Stimulated activated CD8-positive, alpha-beta memory T cell treated with anti-CD3 and anti-CD28 coated beads, Interleukin-4, amount 100 ng/mL, for 24 hours (primary cell): ENCODE measurements at regions not wholly inside any gene's neighbourhood (a gene's known extent, or its start where the extent isn't known, plus 50 kb on each side); places are given as distances from the start of the nearest gene placed in this dataset.
"Not testable (repeated sequence)": the region's sequence is repeated elsewhere in the genome, so short reads cannot be mapped to it uniquely, and the experiment has no call there.

Experiments used
- DNase-seq: peaks from one replicate; pipeline ENCODE4 v3.0.0-alpha.2; 2020; ENCODE audit warnings: low read depth

- DNase-seq: no peak
Observed at GRCh38 chr7:4525884-4526283, 156.2 kb upstream of the FOXK1 start.

- DNase-seq: no peak
Observed at GRCh38 chr7:4527988-4528636, 154.0 kb upstream of the FOXK1 start.

- no peak for DNase-seq
Observed at GRCh38 chr7:4531236-4531635, 150.9 kb upstream of the FOXK1 start.

GRCh38 chr7:4533339-4533738 is 148.8 kb upstream of the FOXK1 start:
- DNase-seq: not testable (repeated sequence)

- no peak for DNase-seq
Observed at GRCh38 chr7:4549681-4550080, 132.4 kb upstream of the FOXK1 start.

- DNase-seq: no peak
Observed at GRCh38 chr7:4550117-4550516, 132.0 kb upstream of the FOXK1 start.

GRCh38 chr7:4552985-4553384 is 129.1 kb upstream of the FOXK1 start:
- no peak for DNase-seq

GRCh38 chr7:4556868-4557793 is 125.0 kb upstream of the FOXK1 start:
- no peak for DNase-seq

- no peak for DNase-seq
Observed at GRCh38 chr7:4561795-4562194, 120.3 kb upstream of the FOXK1 start.

- no peak for DNase-seq
Observed at GRCh38 chr7:4566714-4567113, 115.4 kb upstream of the FOXK1 start.

- no peak for DNase-seq
Observed at GRCh38 chr7:4574851-4575250, 107.2 kb upstream of the FOXK1 start.

- DNase-seq: no peak
Observed at GRCh38 chr7:4575254-4575653, 106.8 kb upstream of the FOXK1 start.

- no peak for DNase-seq
Observed at GRCh38 chr7:4602905-4603842, 78.9 kb upstream of the FOXK1 start.

GRCh38 chr7:4603843-4604231 is 78.3 kb upstream of the FOXK1 start:
- DNase-seq: no peak

- DNase-seq: no peak
Observed at GRCh38 chr7:4604456-4604940, 77.6 kb upstream of the FOXK1 start.

GRCh38 chr7:4606797-4607196 is 75.3 kb upstream of the FOXK1 start:
- DNase-seq: no peak

GRCh38 chr7:4607311-4607729 is 74.8 kb upstream of the FOXK1 start:
- no peak for DNase-seq

GRCh38 chr7:4609576-4609975 is 72.5 kb upstream of the FOXK1 start:
- not testable (repeated sequence) for DNase-seq

GRCh38 chr7:4610768-4611467 is 71.2 kb upstream of the FOXK1 start:
- peak; percentile 3 for DNase-seq

- DNase-seq: no peak
Observed at GRCh38 chr7:4612237-4612636, 69.9 kb upstream of the FOXK1 start.
